ENCODE measurements at regions not wholly inside any gene's neighbourhood (a gene's known extent, or its start where the extent isn't known, plus 50 kb on each side); places are given as distances from the start of the nearest gene placed in this dataset.

GRCh38 chr9:80158554-80159170, 586.9 kb downstream of the TLE4 start:
- Histone ChIP-seq H3K9ac (ENCODE audit: low read length) (no peak overlapping the region), H3K27me3 (ENCODE audit: control insufficient read depth in 1 of 2, insufficient read depth in 2 of 2, low read length in 2 of 2) (no peaks in the 10 kb centered on the region), H3K27ac (ENCODE audit: low read depth, low read length) (no peak overlapping the region), H3K36me3 (ENCODE audit: insufficient read depth, low read length) (no peaks in the 10 kb centered on the region), H3K4me1 (ENCODE audit: insufficient read depth, low read length) (peaks cover 17% of the 10 kb centered on the region), H3K9me3 (ENCODE audit: low read length) (no peaks in the 10 kb centered on the region), H3K4me3 (ENCODE audit: low read depth in 1 of 2, low read length in 2 of 2) (no peak overlapping the region)

GRCh38 chr9:80158131-80158530, 586.4 kb downstream of the TLE4 start:
- no peaks in the 10 kb centered on the region for H3K36me3 ChIP-seq (ENCODE audit: insufficient read depth, low read length)
- no peak overlapping the region for H3K9ac ChIP-seq (ENCODE audit: low read length)
- H3K4me3 ChIP-seq (ENCODE audit: low read depth in 1 of 2, low read length in 2 of 2) = no peak overlapping the region
- H3K9me3 ChIP-seq (ENCODE audit: low read length) = no peaks in the 10 kb centered on the region
- no peak overlapping the region for H3K27ac ChIP-seq (ENCODE audit: low read depth, low read length)
- H3K4me1 ChIP-seq (ENCODE audit: insufficient read depth, low read length) = peaks cover 17% of the 10 kb centered on the region
- no peaks in the 10 kb centered on the region for H3K27me3 ChIP-seq (ENCODE audit: control insufficient read depth in 1 of 2, insufficient read depth in 2 of 2, low read length in 2 of 2)

GRCh38 chr9:80157561-80157983, 585.8 kb downstream of the TLE4 start:
- Histone ChIP-seq H3K4me1 (ENCODE audit: insufficient read depth, low read length) (peaks cover 17% of the 10 kb centered on the region), H3K4me3 (ENCODE audit: low read depth in 1 of 2, low read length in 2 of 2) (no peak overlapping the region), H3K9me3 (ENCODE audit: low read length) (no peaks in the 10 kb centered on the region), H3K9ac (ENCODE audit: low read length) (no peak overlapping the region), H3K27me3 (ENCODE audit: control insufficient read depth in 1 of 2, insufficient read depth in 2 of 2, low read length in 2 of 2) (no peaks in the 10 kb centered on the region), H3K36me3 (ENCODE audit: insufficient read depth, low read length) (no peaks in the 10 kb centered on the region), H3K27ac (ENCODE audit: low read depth, low read length) (no peak overlapping the region)

GRCh38 chr9:80156756-80157472, 585.1 kb downstream of the TLE4 start:
- H3K27me3 ChIP-seq (ENCODE audit: control insufficient read depth in 1 of 2, insufficient read depth in 2 of 2, low read length in 2 of 2) = no peaks in the 10 kb centered on the region
- H3K4me1 ChIP-seq (ENCODE audit: insufficient read depth, low read length) = peaks cover 17% of the 10 kb centered on the region
- H3K36me3 ChIP-seq (ENCODE audit: insufficient read depth, low read length) = no peaks in the 10 kb centered on the region
- no peak overlapping the region for H3K27ac ChIP-seq (ENCODE audit: low read depth, low read length)
- no peaks in the 10 kb centered on the region for H3K9me3 ChIP-seq (ENCODE audit: low read length)
- no peak overlapping the region for H3K4me3 ChIP-seq (ENCODE audit: low read depth in 1 of 2, low read length in 2 of 2)
- H3K9ac ChIP-seq (ENCODE audit: low read length) = no peak overlapping the region

GRCh38 chr9:80156262-80156661, 584.5 kb downstream of the TLE4 start:
- no peaks in the 10 kb centered on the region for H3K36me3 ChIP-seq (ENCODE audit: insufficient read depth, low read length)
- H3K27ac ChIP-seq (ENCODE audit: low read depth, low read length) = no peak overlapping the region
- no peaks in the 10 kb centered on the region for H3K27me3 ChIP-seq (ENCODE audit: control insufficient read depth in 1 of 2, insufficient read depth in 2 of 2, low read length in 2 of 2)
- H3K9ac ChIP-seq (ENCODE audit: low read length) = no peak overlapping the region
- H3K4me1 ChIP-seq (ENCODE audit: insufficient read depth, low read length) = peaks cover 17% of the 10 kb centered on the region
- no peaks in the 10 kb centered on the region for H3K9me3 ChIP-seq (ENCODE audit: low read length)
- no peak overlapping the region for H3K4me3 ChIP-seq (ENCODE audit: low read depth in 1 of 2, low read length in 2 of 2)

- H3K4me1 ChIP-seq (ENCODE audit: insufficient read depth, low read length) = no peaks in the 10 kb centered on the region
- no peak overlapping the region for H3K9ac ChIP-seq (ENCODE audit: low read length)
- H3K27ac ChIP-seq (ENCODE audit: low read depth, low read length) = no peak overlapping the region
- no peak overlapping the region for H3K4me3 ChIP-seq (ENCODE audit: low read depth in 1 of 2, low read length in 2 of 2)
- H3K36me3 ChIP-seq (ENCODE audit: insufficient read depth, low read length) = no peaks in the 10 kb centered on the region
- H3K9me3 ChIP-seq (ENCODE audit: low read length) = no peaks in the 10 kb centered on the region
- H3K27me3 ChIP-seq (ENCODE audit: control insufficient read depth in 1 of 2, insufficient read depth in 2 of 2, low read length in 2 of 2) = no peaks in the 10 kb centered on the region
Observed at GRCh38 chr9:80147866-80148265, 576.1 kb downstream of the TLE4 start.

GRCh38 chr9:80146466-80146865, 574.7 kb downstream of the TLE4 start:
- Histone ChIP-seq H3K27ac (ENCODE audit: low read depth, low read length) (no peak overlapping the region), H3K4me1 (ENCODE audit: insufficient read depth, low read length) (no peaks in the 10 kb centered on the region), H3K27me3 (ENCODE audit: control insufficient read depth in 1 of 2, insufficient read depth in 2 of 2, low read length in 2 of 2) (no peaks in the 10 kb centered on the region), H3K36me3 (ENCODE audit: insufficient read depth, low read length) (no peaks in the 10 kb centered on the region), H3K9ac (ENCODE audit: low read length) (no peak overlapping the region), H3K4me3 (ENCODE audit: low read depth in 1 of 2, low read length in 2 of 2) (no peak overlapping the region), H3K9me3 (ENCODE audit: low read length) (no peaks in the 10 kb centered on the region)

- H3K9me3 ChIP-seq (ENCODE audit: low read length) = no peaks in the 10 kb centered on the region
- H3K9ac ChIP-seq (ENCODE audit: low read length) = no peak overlapping the region
- no peaks in the 10 kb centered on the region for H3K36me3 ChIP-seq (ENCODE audit: insufficient read depth, low read length)
- H3K27ac ChIP-seq (ENCODE audit: low read depth, low read length) = no peak overlapping the region
- no peaks in the 10 kb centered on the region for H3K27me3 ChIP-seq (ENCODE audit: control insufficient read depth in 1 of 2, insufficient read depth in 2 of 2, low read length in 2 of 2)
- H3K4me3 ChIP-seq (ENCODE audit: low read depth in 1 of 2, low read length in 2 of 2) = no peak overlapping the region
- no peaks in the 10 kb centered on the region for H3K4me1 ChIP-seq (ENCODE audit: insufficient read depth, low read length)
Observed at GRCh38 chr9:80144856-80145255, 573.1 kb downstream of the TLE4 start.

GRCh38 chr9:80144406-80144805, 572.6 kb downstream of the TLE4 start:
- H3K9ac ChIP-seq (ENCODE audit: low read length) = no peak overlapping the region
- no peak overlapping the region for H3K27ac ChIP-seq (ENCODE audit: low read depth, low read length)
- no peak overlapping the region for H3K4me3 ChIP-seq (ENCODE audit: low read depth in 1 of 2, low read length in 2 of 2)
- H3K27me3 ChIP-seq (ENCODE audit: control insufficient read depth in 1 of 2, insufficient read depth in 2 of 2, low read length in 2 of 2) = no peaks in the 10 kb centered on the region
- H3K36me3 ChIP-seq (ENCODE audit: insufficient read depth, low read length) = no peaks in the 10 kb centered on the region
- H3K9me3 ChIP-seq (ENCODE audit: low read length) = no peaks in the 10 kb centered on the region
- no peaks in the 10 kb centered on the region for H3K4me1 ChIP-seq (ENCODE audit: insufficient read depth, low read length)

- H3K27ac ChIP-seq (ENCODE audit: low read depth, low read length) = no peak overlapping the region
- no peak overlapping the region for H3K9ac ChIP-seq (ENCODE audit: low read length)
- H3K36me3 ChIP-seq (ENCODE audit: insufficient read depth, low read length) = no peaks in the 10 kb centered on the region
- H3K4me1 ChIP-seq (ENCODE audit: insufficient read depth, low read length) = no peaks in the 10 kb centered on the region
- no peaks in the 10 kb centered on the region for H3K27me3 ChIP-seq (ENCODE audit: control insufficient read depth in 1 of 2, insufficient read depth in 2 of 2, low read length in 2 of 2)
- H3K9me3 ChIP-seq (ENCODE audit: low read length) = no peaks in the 10 kb centered on the region
- no peak overlapping the region for H3K4me3 ChIP-seq (ENCODE audit: low read depth in 1 of 2, low read length in 2 of 2)
Observed at GRCh38 chr9:80143899-80144298, 572.1 kb downstream of the TLE4 start.

- Histone ChIP-seq H3K36me3 (ENCODE audit: insufficient read depth, low read length) (no peaks in the 10 kb centered on the region), H3K4me1 (ENCODE audit: insufficient read depth, low read length) (no peaks in the 10 kb centered on the region), H3K4me3 (ENCODE audit: low read depth in 1 of 2, low read length in 2 of 2) (no peak overlapping the region), H3K9ac (ENCODE audit: low read length) (no peak overlapping the region), H3K27ac (ENCODE audit: low read depth, low read length) (no peak overlapping the region), H3K27me3 (ENCODE audit: control insufficient read depth in 1 of 2, insufficient read depth in 2 of 2, low read length in 2 of 2) (no peaks in the 10 kb centered on the region), H3K9me3 (ENCODE audit: low read length) (no peaks in the 10 kb centered on the region)
Observed at GRCh38 chr9:80134487-80134886, 562.7 kb downstream of the TLE4 start.

- Histone ChIP-seq H3K9me3 (ENCODE audit: low read length) (no peaks in the 10 kb centered on the region), H3K9ac (ENCODE audit: low read length) (no peak overlapping the region), H3K27me3 (ENCODE audit: control insufficient read depth in 1 of 2, insufficient read depth in 2 of 2, low read length in 2 of 2) (no peaks in the 10 kb centered on the region), H3K36me3 (ENCODE audit: insufficient read depth, low read length) (no peaks in the 10 kb centered on the region), H3K4me3 (ENCODE audit: low read depth in 1 of 2, low read length in 2 of 2) (no peak overlapping the region), H3K4me1 (ENCODE audit: insufficient read depth, low read length) (no peaks in the 10 kb centered on the region), H3K27ac (ENCODE audit: low read depth, low read length) (no peak overlapping the region)
Observed at GRCh38 chr9:80131627-80132026, 559.9 kb downstream of the TLE4 start.

All from muscle layer of colon (tissue), 2 donors.